HG02642 (cell line): ENCODE measurements at regions not wholly inside any gene's neighbourhood (a gene's known extent, or its start where the extent isn't known, plus 50 kb on each side); places are given as distances from the start of the nearest gene placed in this dataset.
"Not testable (repeated sequence)": the region's sequence is repeated elsewhere in the genome, so short reads cannot be mapped to it uniquely, and the experiment has no call there.

Source experiments
- ATAC-seq: cut with Tn5 transposase; IDR thresholded peaks from one replicate; pipeline ENCODE4 v1.9.1; 2021; ENCODE audit warnings: mild to moderate bottlenecking; ENCODE audit not compliant: unreplicated experiment, poor library complexity

DNA sequence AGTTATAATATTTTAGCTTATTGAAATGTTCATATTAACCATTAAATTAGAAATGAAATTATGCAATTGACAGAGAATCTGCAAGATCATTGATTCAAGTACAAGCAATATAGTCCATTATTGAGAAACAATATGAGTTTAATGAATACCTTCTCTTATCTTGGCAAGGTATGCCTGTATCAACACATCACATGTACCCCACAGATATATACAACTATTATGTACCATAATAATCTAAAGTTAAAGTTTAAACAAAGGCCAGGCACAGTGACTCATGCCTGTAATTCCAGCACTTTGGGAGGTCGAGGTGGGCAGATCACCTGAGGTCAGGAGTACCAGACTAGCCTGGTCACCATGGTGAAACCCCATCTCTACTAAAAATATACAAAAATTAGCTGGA lies 514.7 kb downstream of the PCDH7 start:
- ATAC-seq, result no peak

DNA sequence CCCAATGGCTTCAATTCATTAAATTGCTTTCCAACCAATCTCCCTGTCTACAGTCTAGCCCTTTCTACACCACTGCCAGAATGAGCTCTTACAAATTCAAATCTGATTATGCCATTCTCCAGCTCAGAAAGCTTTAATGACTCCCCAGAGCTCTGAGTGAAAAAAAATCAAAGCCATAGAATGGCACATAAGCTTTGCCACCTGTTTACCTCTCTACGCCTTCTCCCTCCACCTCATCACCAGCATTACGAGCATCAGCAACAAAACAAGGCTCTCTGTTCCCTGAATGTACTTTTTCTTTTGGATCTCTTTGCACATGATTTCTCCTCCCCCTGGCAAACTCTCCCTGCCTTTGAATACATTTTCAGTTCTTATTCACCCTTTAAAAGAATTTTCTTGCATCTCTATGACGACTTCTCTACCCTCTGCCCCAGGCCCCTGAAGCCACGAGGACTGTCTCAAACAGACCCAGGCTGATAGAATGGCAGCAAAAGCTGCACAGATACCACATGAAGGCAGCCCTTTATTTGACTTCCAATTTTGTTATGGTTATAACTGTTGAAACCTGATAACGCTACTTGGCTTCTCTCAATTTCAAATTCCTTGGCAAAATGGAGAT lies 516.0 kb downstream of the PCDH7 start:
- ATAC-seq, result no peak

DNA sequence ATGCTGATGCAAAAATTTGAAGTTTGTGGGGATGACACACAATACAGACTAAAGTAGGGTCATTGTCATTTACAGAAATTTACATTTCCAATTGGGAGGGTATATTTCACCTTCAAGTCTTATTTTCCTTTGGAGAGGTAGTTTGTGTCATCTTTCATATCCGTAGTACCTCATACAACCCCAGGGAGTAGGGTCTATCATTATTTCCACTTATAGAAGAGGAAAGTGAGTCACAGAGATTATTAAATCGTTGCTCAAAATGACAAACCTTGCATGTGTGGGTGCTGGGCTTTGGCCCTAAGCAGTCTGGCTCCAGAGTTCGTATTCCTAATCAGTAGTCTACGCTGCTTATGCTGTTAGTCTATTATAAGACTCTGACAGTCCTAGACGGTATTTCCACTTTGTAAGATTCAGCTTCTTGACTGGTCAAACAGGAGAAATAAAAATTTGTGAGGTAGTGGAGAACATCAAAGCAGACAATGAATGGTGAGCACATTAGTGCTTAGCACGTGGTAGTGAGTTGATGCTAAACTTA lies 516.5 kb downstream of the PCDH7 start:
- no peak for ATAC-seq

DNA sequence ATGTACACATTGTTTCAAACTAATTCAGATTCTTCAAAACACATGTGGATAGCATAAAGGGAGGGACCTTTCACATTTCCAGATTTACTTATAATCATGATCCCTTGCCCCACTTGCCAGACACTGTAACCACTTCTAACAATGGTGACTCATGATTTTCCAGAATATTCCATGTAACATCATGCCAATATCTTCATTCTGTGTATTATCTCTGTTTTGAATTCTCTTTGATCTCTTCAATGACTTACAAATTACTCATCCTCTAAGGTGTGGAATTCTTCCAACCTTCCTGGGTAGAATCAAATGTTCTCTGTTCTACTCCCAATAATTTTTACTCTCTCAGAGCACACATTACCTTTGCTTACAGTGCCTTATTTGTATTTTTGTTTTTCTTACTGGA lies 517.1 kb downstream of the PCDH7 start:
- no peak for ATAC-seq

DNA sequence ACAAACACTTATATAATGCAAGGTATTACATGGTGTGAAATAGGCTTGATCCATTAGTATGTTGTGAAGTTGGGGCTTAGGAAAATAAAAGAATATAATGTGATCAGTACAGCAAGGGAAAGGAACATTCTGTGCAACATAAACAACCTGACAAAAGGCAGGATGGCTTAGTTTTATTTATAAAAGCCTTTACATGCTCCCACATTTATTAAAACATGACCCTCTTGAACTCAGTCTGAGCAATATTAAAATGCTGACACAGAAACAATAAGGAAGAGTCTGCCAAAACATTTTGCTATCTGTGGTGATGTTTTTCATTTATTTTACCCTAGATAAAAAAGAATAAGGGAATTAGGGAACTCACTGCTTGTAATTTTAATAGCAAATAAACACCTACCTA lies 519.7 kb downstream of the PCDH7 start:
- no peak for ATAC-seq

DNA sequence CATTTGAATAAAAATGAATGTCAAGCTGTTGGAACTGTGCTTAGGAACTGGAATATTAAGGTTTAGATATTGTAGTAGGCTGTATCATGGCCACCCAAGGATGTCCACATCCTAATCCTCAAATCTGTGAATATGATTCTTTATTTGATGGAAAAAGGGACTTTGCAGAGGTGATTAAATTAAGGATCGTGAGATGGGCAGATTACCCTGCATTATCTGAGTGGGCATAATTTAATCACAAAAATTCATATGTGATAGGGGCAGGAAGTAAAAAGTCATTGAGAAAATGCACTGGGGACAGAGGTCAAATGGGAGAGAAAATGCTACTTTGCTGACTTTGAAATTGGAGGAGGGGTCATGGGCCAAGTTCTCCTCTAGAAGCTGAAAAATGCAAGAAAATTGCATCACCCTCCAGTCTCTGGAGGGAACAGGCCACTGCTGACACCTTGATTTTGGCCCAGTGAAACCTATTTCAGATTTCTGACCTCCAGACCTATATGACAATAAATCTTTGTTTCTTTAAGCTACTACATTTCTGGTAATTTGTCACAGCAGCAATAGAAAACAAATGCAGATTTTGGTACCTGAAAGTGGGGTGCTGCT lies 521.4 kb downstream of the PCDH7 start:
- ATAC-seq, result no peak

DNA sequence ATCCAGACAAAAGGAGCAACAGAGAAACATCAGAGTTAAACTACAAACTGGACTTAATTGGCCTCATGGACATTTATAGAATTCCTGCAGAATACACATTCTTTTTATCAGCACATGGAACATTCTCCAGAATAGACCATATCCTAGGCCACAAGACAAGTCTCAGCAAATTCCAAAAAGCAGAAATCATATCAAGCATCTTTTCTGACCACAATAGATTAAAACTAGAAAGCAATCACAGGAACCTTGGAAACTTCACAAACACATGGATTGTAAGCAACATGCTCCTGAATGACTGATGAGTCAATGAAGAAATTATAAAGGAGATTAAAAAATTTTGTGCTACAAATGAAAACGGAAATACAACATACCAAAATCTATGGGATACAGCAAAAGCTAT lies 526.7 kb downstream of the PCDH7 start:
- ATAC-seq, result no peak

DNA sequence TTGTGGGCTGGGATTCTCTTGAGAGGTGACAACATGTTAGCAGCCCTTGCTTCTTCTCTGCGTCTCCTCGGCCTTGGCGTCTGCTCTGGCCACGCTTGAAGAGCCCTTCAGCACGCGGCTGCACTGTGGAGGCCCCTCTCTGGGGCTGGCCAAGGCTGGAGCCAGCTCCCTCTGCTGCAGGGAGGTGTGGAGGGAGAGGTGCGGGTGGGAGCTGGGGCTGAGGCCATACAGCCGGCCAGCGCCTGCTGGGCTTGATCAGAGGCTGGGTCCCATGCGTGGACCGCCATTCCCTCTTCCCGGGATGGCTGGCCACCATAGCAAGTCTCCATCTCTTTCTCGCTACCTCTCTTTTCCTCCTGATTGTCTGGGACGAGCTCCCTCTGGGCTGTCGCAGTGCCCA lies 539.0 kb downstream of the PCDH7 start:
- no peak for ATAC-seq

DNA sequence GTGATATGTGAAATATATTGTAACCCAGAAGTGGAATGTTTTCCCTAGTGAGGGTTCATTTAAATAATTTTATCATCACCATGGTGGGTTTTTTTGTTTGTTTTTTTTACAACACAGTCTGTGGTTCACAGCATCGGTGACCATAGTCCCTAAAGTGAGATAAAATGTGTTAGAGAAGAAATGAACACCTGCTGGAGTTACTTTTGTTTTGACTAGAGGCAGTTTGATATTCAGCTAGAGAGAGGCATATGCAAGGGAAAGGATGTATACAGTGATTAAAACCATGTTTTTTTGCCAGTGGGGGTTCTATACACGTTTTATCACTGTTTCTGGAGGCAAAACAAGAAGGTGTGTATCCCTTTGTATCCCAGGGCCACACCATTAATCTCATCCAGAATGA lies 541.5 kb downstream of the PCDH7 start:
- ATAC-seq, result no peak

DNA sequence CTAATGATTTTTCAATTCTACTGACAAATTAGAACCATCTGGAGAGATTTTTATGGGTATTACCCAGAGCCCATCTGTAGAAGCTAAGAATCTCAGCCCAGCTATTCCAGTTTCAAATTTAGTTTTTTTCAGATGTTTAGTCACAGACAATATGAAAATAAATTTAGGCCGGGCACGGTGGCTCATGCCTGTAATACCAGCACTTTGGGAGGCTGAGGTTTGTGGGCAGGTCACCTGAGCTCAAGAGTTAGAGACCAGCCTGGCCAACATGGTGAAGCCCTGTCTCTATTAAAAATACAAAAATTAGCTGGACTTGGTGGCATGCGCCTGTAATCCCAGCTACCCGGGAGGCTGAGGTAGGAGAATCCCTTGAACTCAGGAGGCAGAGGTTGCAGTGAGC lies 545.9 kb downstream of the PCDH7 start:
- not testable (repeated sequence) for ATAC-seq

DNA sequence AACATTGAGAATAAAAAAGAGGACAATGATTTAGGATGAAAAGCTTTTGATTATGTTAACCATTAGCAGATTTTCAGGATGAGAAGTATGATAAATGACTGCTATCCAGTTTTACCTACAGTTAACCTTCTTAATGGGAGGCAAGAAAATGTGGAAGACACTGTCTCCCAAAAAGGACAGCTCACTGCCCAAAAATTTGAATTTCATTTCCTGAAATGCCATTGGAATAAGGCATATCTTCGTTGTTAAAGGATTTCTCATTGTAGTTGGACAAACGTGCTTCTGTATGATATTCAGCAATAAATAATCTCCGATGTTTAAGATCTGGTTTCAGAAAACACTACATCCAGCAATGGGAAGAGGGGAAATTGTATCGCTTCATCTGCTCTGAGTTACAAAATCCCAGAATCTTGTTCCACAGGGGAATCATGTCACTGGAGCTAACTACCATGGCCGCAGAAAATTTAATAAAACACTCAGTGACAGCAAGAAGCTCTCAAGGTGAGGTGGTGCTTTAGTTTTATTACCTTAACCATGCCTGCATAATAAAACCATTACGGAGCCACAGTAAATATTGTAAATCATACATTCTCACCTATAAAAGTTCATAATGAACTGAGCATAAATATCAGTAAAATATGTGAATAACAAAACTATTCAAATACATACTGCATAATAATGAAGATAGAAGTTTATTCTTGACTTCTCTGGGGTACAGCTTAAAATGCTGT lies 552.3 kb downstream of the PCDH7 start:
- ATAC-seq, result no peak

DNA sequence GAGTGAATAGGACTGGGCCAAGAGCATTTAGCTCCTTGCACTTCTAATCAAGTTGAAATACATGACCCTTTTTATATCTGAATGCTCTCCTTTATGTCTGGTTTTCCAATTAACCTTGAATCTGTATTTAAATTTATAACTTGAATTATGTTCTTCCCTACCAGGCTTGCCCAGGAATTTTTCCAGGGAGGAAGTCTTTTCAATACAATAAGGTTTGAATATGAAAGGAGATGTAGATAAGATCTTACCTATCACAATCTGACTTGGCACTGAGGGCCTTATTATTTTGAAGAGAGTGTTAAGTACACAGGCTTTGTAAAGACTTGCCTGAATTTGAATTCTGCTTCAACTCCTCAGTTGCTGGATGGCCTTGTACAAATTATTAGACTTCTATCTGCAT lies 555.7 kb downstream of the PCDH7 start:
- no peak for ATAC-seq

DNA sequence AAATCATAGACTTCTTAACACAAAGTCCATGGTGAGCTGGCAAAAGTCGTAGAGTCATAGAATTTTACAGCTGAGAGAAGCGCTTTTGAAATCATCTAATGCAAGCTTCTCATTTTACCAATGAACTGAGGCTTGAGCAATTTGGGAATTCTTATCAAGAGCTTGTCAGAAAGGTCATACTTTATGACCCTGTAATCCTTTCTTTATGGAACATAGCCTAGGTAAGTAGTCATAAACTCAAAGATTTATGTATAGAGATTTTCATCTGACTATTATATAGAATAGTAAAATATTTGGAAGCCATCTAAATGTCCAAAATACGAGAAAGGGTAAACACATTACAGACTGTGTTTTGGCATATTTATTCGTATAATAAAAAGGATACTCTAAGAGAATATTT lies 563.5 kb downstream of the PCDH7 start:
- ATAC-seq, result no peak

DNA sequence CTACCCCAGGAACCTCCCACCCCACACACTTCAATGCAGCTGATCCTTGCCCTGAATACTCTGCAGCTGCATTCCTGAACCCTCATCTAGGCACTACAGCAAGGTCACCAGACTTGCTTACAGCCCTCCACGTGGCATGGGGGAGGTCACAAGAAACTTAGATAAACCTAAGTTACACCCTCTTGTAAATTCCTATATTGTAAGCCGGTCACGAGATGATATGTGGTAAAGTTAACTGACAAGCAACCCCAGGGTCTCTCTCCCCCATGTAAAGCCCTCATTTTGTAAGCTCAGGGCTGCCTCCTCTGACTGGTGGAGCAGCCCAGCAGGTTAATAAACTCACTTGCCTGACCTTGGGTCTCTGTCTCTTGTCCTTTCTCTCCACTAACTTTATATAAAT lies 570.7 kb downstream of the PCDH7 start:
- no peak for ATAC-seq

DNA sequence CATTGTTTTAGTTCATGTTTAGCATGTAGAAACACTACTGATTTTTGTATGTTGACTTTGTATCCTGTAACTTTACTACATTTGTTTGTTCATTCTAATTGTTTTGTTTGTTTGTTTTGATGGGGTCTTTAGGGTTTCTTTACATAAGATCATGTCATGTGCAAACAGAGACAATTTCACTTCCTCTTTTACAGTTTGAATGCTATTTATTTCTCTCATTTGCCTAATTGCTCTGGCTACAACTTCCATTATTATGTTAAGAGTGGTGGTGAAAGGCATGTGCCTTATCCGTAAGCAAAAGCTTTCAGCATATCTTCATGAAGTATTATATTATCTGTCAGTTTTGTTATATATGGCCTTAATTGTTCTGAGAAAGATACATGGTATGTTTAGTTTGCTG lies 571.1 kb downstream of the PCDH7 start:
- no peak for ATAC-seq

DNA sequence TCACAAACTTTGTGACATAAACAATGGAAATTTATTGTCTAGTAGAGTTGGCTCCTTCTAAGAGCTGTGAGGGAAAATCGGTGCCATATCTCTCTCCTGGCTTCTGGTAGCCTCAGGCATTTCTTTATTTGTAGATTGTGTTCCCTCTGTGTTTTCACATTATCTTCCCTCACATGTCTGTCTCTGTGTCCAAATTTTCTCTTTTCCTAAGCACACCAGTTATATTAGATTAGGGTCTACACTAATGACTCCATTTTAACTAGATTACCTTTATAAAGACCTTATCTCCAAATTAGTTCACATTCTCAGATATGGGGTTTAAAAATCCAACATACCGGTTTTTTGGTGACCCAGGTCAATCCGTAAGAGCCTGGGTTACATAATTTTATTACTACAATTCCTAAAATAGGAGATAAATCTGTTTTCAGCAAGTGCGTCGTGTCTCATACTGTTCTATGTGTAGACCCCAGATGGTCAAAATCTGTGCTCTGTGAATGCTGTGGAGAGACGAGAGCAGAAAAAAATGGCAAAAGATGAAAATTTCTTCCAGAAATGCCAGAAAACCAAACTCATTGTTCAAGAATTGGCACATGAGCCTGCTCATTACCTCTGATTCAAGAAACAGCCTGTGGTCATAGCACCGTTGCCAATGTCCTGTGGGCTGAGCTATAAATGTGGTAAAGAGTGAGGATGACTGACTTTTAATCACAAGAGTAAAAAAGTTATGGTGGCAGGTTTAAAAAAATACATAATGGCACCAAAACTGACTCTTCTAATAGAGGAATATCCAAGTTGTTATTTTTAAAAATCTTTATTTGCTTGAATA lies 574.7 kb downstream of the PCDH7 start:
- ATAC-seq, result no peak

DNA sequence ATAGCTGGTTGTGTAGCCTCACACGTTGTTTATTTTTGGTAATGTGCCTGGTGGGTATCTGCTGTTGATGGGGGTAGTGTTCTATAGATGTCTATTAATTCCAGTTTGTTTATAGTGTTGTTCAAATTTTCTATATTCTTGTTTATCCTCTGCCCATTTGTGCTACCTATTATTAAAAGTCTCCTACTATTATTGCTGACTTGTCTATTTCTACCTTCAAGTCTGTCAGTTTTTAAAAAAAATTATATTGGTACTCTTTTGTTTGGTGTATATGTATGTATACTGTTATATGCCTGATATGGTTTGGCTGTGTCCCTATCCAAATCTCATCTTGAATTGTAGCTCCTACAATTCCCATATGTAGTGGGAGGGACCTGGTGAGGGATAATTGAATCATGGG lies 578.6 kb downstream of the PCDH7 start:
- ATAC-seq, result no peak

DNA sequence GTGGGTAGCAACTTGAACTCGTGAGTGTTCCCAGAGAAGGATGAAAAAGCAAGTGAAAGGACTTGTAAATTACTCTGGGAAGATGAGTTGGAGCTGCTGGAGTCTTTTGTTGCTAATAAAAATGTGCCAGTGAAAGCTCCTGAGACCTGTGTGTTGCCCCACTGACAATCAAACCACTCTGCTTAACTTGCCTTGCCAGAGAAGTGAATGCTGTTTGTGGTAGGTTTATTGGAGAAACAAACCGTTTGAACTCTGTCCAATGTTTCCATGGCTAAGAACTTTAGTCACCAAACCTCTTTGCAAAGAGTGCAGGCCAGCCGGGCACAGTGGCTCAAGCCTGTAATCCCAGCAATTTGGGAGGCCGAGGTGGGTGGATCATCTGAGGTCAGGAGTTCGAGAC lies 586.9 kb downstream of the PCDH7 start:
- no peak for ATAC-seq

DNA sequence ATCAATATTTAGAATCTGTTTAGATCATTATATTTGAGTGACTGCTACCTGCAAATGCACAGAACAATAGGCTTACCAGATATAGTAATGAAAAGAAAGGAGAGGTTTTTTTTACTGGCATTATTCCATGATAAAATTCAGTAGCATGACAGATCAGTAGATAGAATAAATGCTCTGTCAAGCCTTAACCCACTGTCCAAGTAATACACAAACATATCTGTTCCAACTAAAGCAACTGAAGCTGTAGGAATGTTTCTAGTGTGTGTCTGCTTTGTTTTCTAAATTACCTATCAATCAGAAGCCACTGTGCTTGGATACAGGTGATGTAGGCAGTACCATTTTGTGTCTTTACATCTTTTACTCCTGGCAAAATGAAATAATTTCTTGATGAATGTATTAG lies 604.6 kb downstream of the PCDH7 start:
- ATAC-seq, result no peak

DNA sequence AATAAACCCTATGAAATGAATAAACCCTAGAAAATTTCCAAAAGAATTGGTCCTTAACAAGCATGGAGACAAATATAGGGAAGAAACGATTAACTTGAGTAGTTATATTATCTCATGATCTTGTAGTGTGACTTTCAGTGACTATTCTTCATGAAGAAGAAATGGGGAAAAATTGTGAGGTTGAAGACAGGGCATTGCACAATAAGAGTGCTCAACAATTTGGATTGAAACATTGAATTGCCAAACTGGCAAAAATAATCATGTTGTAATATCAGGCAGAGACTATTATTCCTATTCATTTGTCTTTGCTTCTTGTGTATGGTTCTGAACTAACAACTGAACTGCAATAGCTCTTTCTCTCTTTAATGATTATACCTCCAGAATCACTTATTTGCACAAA lies 605.1 kb downstream of the PCDH7 start:
- ATAC-seq, result no peak

DNA sequence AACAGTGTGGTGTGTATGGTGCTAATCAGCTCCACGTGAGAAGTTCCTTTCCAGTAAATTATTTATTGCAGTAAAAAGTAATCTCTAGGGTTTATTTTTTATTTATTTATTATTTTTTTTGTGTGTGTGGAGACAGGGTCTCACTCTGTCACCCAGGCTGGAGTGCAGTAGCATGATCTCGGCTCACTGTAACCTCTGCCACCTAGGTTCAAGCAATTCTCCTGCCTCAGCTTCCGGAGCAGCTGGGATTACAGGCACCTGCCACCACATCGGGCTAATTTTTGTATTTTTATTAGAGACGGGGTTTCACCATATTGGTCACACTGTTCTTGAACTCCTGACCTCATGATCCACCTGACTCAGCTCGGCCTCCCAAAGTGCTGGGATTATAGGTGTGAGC lies 606.9 kb downstream of the PCDH7 start:
- no peak for ATAC-seq
